ENCODE measurements at regions not wholly inside any gene's neighbourhood (a gene's known extent, or its start where the extent isn't known, plus 50 kb on each side); places are given as distances from the start of the nearest gene placed in this dataset.
"Not testable (repeated sequence)": the region's sequence is repeated elsewhere in the genome, so short reads cannot be mapped to it uniquely, and the experiment has no call there.

GRCh38 chr10:4149460-4149859, 364.5 kb upstream of the KLF6 start:
- TF ChIP-seq POLR2AphosphoS5 (IDR thresholded peaks at IDR 0.05; ENCODE audit: low read depth, low read length); POLR2A (IDR thresholded peaks at IDR 0.05; ENCODE audit: low read depth, low read length); TAF1 (IDR thresholded peaks at IDR 0.05; ENCODE audit: low read depth, low read length); PAX5 (IDR thresholded peaks at IDR 0.05; ENCODE audit: insufficient read depth, low read length, severe bottlenecking); SPI1 (IDR thresholded peaks at IDR 0.05; ENCODE audit: low read depth, low read length); POU2F2 (IDR thresholded peaks at IDR 0.05; ENCODE audit: low read depth, low read length): not testable (repeated sequence)
